Mesenchymal stem cell (in vitro differentiated cells and primary cell): ENCODE measurements at regions not wholly inside any gene's neighbourhood (a gene's known extent, or its start where the extent isn't known, plus 50 kb on each side); places are given as distances from the start of the nearest gene placed in this dataset.
"Not testable (repeated sequence)": the region's sequence is repeated elsewhere in the genome, so short reads cannot be mapped to it uniquely, and the experiment has no call there.

ENCODE experiments used
- DNase-seq: peaks from one replicate; pipeline ENCODE4 v3.0.0-alpha.2; 2013
- H2AFZ ChIP-seq: one replicate; pipeline ENCODE4 v1.6.1; 2013; ENCODE audit warnings: low read depth, mild to moderate bottlenecking, control low read depth, inconsistent platforms, low read length, moderate library complexity
- H2AK5ac ChIP-seq: 2 replicates; pipeline ENCODE4 v1.6.1; 2013; ENCODE audit warnings: low read length, moderate library complexity, mild to moderate bottlenecking, inconsistent platforms; ENCODE audit not compliant: severe bottlenecking
- H2BK120ac ChIP-seq: one replicate; pipeline ENCODE4 v1.6.1; 2013; ENCODE audit warnings: low read depth, mild to moderate bottlenecking, inconsistent platforms, low read length, moderate library complexity
- H2BK12ac ChIP-seq, 2 experiments: one replicate each; pipeline ENCODE4 v1.6.1; 2013; ENCODE audit warnings: inconsistent platforms in 2 of 2, low read length in 2 of 2, mild to moderate bottlenecking in 2 of 2, moderate library complexity in 2 of 2, control low read depth in 1 of 2
- H2BK15ac ChIP-seq: one replicate; pipeline ENCODE4 v1.6.1; 2013; ENCODE audit warnings: mild to moderate bottlenecking, low read depth, inconsistent platforms; ENCODE audit not compliant: poor library complexity, severe bottlenecking
- H2BK5ac ChIP-seq: 2 replicates; pipeline ENCODE4 v1.6.1; 2013; ENCODE audit warnings: low read depth, mild to moderate bottlenecking, low read length, control low read depth, inconsistent platforms; ENCODE audit not compliant: poor library complexity, severe bottlenecking
- H3K14ac ChIP-seq, 2 experiments: one replicate each; pipeline ENCODE4 v1.6.1; 2013; ENCODE audit warnings: inconsistent platforms in 2 of 2, low read length in 2 of 2, control low read depth in 1 of 2, mild to moderate bottlenecking in 1 of 2, moderate library complexity in 1 of 2
- H3K18ac ChIP-seq, 2 experiments: one replicate each; pipeline ENCODE4 v1.6.1; 2013; ENCODE audit warnings: inconsistent platforms in 2 of 2, low read length in 2 of 2, control low read depth in 1 of 2, low read depth in 1 of 2, mild to moderate bottlenecking in 1 of 2
- H3K23ac ChIP-seq, 2 experiments: one replicate each; pipeline ENCODE4 v1.6.1; 2013; ENCODE audit warnings: inconsistent platforms in 2 of 2, low read length in 2 of 2, mild to moderate bottlenecking in 2 of 2, moderate library complexity in 2 of 2, control low read depth in 1 of 2
- H3K27ac ChIP-seq: 2 replicates; pipeline ENCODE4 v1.5.1; 2013; ENCODE audit warnings: mild to moderate bottlenecking, moderate library complexity, low read length, control low read depth, inconsistent platforms; ENCODE audit not compliant: poor library complexity, severe bottlenecking
- H3K27me3 ChIP-seq, 2 experiments: 2 replicates each; pipeline versions ENCODE4 v1.6.1 to v1.7.0; 2013; ENCODE audit warnings: low read length in 2 of 2, mild to moderate bottlenecking in 2 of 2, moderate library complexity in 2 of 2, control low read depth in 1 of 2, inconsistent platforms in 1 of 2; ENCODE audit not compliant: control insufficient read depth in 1 of 2, insufficient read depth in 1 of 2
- H3K36me3 ChIP-seq, 2 experiments: 2 replicates each; pipeline versions ENCODE4 v1.6.1 to v1.7.0; 2013; ENCODE audit warnings: low read length in 2 of 2, control low read depth in 1 of 2, inconsistent platforms in 1 of 2, low read depth in 1 of 2, mild to moderate bottlenecking in 1 of 2; ENCODE audit not compliant: insufficient read depth in 2 of 2, control insufficient read depth in 1 of 2
- H3K4ac ChIP-seq, 2 experiments: one replicate each; pipeline ENCODE4 v1.6.1; 2013; ENCODE audit warnings: inconsistent platforms in 2 of 2, low read length in 2 of 2, mild to moderate bottlenecking in 2 of 2, moderate library complexity in 2 of 2, control low read depth in 1 of 2, low read depth in 1 of 2
- H3K4me1 ChIP-seq: 2 replicates; pipeline ENCODE4 v1.6.1; 2013; ENCODE audit warnings: low read depth, low read length, control low read depth; ENCODE audit not compliant: control insufficient read depth, insufficient read depth
- H3K4me2 ChIP-seq: 2 replicates; pipeline ENCODE4 v1.6.1; 2013; ENCODE audit warnings: low read length, mild to moderate bottlenecking, inconsistent platforms; ENCODE audit not compliant: poor library complexity, severe bottlenecking
- H3K4me3 ChIP-seq, 2 experiments: 2 replicates each; pipeline versions ENCODE4 v1.5.1 to v1.7.0; 2013; ENCODE audit warnings: low read length in 2 of 2, mild to moderate bottlenecking in 2 of 2, control low read depth in 1 of 2, low read depth in 1 of 2; ENCODE audit not compliant: insufficient read depth in 1 of 2
- H3K79me1 ChIP-seq: replicated peaks from 2 replicates; pipeline ENCODE4 v1.6.1; 2013; ENCODE audit warnings: mild to moderate bottlenecking, control low read depth, low read length, inconsistent platforms; ENCODE audit not compliant: poor library complexity, severe bottlenecking
- H3K9ac ChIP-seq: 2 replicates; pipeline ENCODE4 v1.7.0; 2013; ENCODE audit warnings: mild to moderate bottlenecking, low read length, moderate library complexity
- H3K9me3 ChIP-seq: 2 replicates; pipeline ENCODE4 v1.7.0; 2013; ENCODE audit warnings: mild to moderate bottlenecking, low read length; ENCODE audit not compliant: control insufficient read depth
- H4K8ac ChIP-seq: one replicate; pipeline ENCODE4 v1.6.1; 2013; ENCODE audit warnings: inconsistent platforms, mild to moderate bottlenecking, low read length, moderate library complexity
- H4K91ac ChIP-seq: one replicate; pipeline ENCODE4 v1.6.1; 2013; ENCODE audit warnings: mild to moderate bottlenecking, low read length, inconsistent platforms
- WGBS: methylation state at CpG from one replicate; pipeline ENCODE4 v1.1.7; 2013; ENCODE audit warnings: mixed read lengths; 5-methylcytosine and 5-hydroxymethylcytosine counted together

DNA sequence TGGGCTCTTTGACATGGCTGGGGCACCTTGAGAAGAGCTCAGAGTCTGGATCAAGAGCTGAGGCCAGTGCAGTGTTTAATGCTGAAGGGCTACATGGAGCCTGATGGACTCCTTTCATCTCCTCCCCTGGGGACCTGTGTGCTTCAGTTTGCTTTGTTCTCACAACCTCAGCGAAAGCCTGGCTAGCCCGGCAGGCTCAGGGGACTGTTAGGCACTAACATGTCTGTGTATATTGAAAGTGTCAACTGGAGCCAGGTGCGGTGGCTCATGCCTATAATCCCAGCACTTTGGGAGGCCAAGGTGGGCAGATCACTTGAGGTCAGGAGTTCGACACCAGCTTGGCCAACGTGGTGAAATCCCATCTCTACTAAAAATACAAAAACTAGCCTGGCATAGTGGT is 194.5 kb downstream of the C1orf94 start:
- not testable (repeated sequence) for H3K4me1 ChIP-seq, H3K18ac ChIP-seq, H4K91ac ChIP-seq, H2BK5ac ChIP-seq, H2AFZ ChIP-seq, H3K4me2 ChIP-seq, H2BK15ac ChIP-seq, H3K14ac ChIP-seq, H2AK5ac ChIP-seq, H3K27ac ChIP-seq, H3K9ac ChIP-seq, DNase-seq, H3K4me3 ChIP-seq, H3K36me3 ChIP-seq, H3K79me1 ChIP-seq, H3K9me3 ChIP-seq, H3K4ac ChIP-seq, H4K8ac ChIP-seq, H2BK12ac ChIP-seq, H2BK120ac ChIP-seq, H3K23ac ChIP-seq
- 62% methylated on average over 5 of the region's 5 CpGs for WGBS
- H3K27me3 ChIP-seq: peaks cover 0 to 74% of the 10 kb centered on the region in 2 experiments

DNA sequence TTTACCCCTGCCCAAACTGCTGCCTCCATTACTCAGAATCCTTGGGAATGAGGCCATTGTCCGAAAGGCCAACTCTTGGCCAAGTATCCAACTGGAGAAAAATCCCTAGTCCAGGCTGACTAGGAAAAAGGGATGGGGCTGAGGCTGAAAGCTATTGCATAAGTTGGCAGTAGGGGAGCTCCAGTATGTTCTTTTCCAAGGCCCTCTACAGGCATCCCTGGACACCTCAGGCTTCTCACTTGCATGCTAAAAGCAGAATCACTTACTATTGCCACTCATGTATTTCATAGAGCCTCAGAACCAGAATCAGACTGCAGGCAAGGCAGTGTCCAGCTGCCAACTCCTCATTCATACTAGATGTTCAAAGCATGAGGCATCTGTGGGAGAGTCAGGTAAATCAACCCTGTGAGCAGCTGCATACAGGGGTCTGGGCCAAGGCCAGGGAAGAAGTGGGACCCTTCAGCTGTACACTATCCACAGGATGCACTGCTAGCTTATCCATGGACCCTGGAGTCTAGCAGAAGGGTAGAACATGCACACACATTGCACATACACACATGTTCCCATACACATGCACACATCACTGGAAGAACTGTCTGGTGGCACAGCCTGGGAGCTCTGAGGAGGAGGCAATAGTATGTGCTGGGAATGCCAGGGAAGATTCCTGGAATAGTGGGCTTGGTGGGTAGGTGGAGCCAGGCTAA is 195.3 kb downstream of the C1orf94 start:
- Histone ChIP-seq H3K36me3 (no peaks in the 10 kb centered on the region), H2BK120ac (no peak overlapping the region), H3K4me1 (no peaks in the 10 kb centered on the region), H2BK5ac (no peak overlapping the region), H4K8ac (no peak overlapping the region), H3K9me3 (no peaks in the 10 kb centered on the region), H2BK15ac (no peak overlapping the region), H3K4me2 (no peak overlapping the region), H3K23ac (no peak overlapping the region), H2BK12ac (no peak overlapping the region), H3K18ac (no peak overlapping the region), H3K14ac (no peak overlapping the region), H3K4me3 (no peak overlapping the region), H4K91ac (no peak overlapping the region), H3K4ac (no peak overlapping the region), H3K79me1 (no peaks in the 10 kb centered on the region), H3K9ac (no peak overlapping the region), H3K27me3 (peaks cover 0 to 73% of the 10 kb centered on the region in 2 experiments), H2AFZ (no peak overlapping the region), H2AK5ac (no peak overlapping the region), H3K27ac (no peak overlapping the region)
- 18% methylated on average over 1 of the region's 1 CpG for WGBS
- no peak for DNase-seq

DNA sequence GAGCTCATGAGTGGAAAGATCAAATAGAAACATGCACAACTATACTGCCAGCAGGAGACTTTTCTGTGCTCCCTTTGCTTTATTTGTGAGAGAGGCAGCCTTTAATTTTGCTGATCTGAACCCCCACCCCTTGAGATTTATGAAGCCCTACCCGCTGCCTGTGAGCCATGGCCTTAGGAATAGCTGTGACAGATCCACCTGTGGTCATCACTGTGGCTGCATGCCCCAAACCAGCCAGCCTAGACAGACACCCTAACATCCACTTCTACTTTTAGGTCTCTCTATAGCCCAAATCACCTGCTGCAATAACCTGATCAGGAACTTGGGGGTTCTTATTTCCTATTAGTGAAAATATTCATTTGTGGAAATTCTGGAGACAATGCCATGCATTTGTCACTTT is 196.2 kb downstream of the C1orf94 start:
- 40% methylated on average over 1 of the region's 1 CpG for WGBS
- H3K36me3 ChIP-seq: no peaks in the 10 kb centered on the region
- no peak overlapping the region for H3K14ac ChIP-seq
- H3K79me1 ChIP-seq: no peaks in the 10 kb centered on the region
- H2BK12ac ChIP-seq: no peak overlapping the region
- no peak overlapping the region for H4K91ac ChIP-seq
- H2BK120ac ChIP-seq: no peak overlapping the region
- H3K18ac ChIP-seq: no peak overlapping the region
- no peak overlapping the region for H2AK5ac ChIP-seq
- no peak overlapping the region for H4K8ac ChIP-seq
- no peak overlapping the region for H3K4me3 ChIP-seq
- H2AFZ ChIP-seq: no peak overlapping the region
- H3K27ac ChIP-seq: no peak overlapping the region
- no peaks in the 10 kb centered on the region for H3K9me3 ChIP-seq
- peaks cover 0 to 79% of the 10 kb centered on the region in 2 experiments for H3K27me3 ChIP-seq
- DNase-seq: no peak
- no peak overlapping the region for H2BK15ac ChIP-seq
- H3K4me1 ChIP-seq: no peaks in the 10 kb centered on the region
- H3K4ac ChIP-seq: no peak overlapping the region
- H3K23ac ChIP-seq: no peak overlapping the region
- H2BK5ac ChIP-seq: no peak overlapping the region
- H3K4me2 ChIP-seq: no peak overlapping the region
- no peak overlapping the region for H3K9ac ChIP-seq

DNA sequence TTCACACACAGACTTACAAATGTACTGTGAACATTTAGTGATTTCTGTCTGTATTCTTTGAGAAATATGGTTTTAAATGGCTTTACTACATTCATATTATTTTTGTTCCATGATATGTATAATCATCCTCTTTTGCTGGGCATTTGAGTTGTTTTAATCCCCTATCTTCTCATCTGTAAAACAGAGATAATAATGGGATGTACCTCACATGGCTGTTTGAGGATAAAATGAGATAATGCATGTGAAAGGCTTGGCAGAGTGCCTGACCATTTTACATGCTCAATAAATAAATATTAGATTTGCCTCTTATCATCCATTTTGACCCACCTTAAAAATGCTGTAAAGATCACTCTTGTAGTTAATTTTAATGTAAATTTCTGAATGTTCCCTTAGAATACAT is 197.2 kb downstream of the C1orf94 start:
- Histone ChIP-seq H3K36me3 (no peaks in the 10 kb centered on the region), H3K9ac (no peak overlapping the region), H3K27me3 (peaks cover 0 to 81% of the 10 kb centered on the region in 2 experiments), H3K9me3 (no peaks in the 10 kb centered on the region), H3K4me2 (no peak overlapping the region), H3K14ac (no peak overlapping the region), H3K27ac (no peak overlapping the region), H2BK15ac (no peak overlapping the region), H3K4me3 (no peak overlapping the region), H4K91ac (no peak overlapping the region), H3K23ac (no peak overlapping the region), H3K4ac (no peak overlapping the region), H2AFZ (no peak overlapping the region), H3K79me1 (no peaks in the 10 kb centered on the region), H3K4me1 (no peaks in the 10 kb centered on the region), H2AK5ac (no peak overlapping the region), H2BK5ac (no peak overlapping the region), H2BK120ac (no peak overlapping the region), H2BK12ac (no peak overlapping the region), H4K8ac (no peak overlapping the region), H3K18ac (no peak overlapping the region)
- no peak for DNase-seq
